ENCODE measurements at regions not wholly inside any gene's neighbourhood (a gene's known extent, or its start where the extent isn't known, plus 50 kb on each side); places are given as distances from the start of the nearest gene placed in this dataset.

GRCh38 chr11:45534132-45534531, 131.3 kb downstream of the CHST1 start:
- Histone ChIP-seq H3K27me3 (ENCODE audit: control insufficient read depth, insufficient read depth, low read length) (no peaks in the 10 kb centered on the region; the same call in 1 of the 2 replicates), H3K23ac (ENCODE audit: low read depth, low read length) (no peak overlapping the region), H3K9me1 (ENCODE audit: insufficient read depth, low read length) (no peaks in the 10 kb centered on the region), H4K5ac (ENCODE audit: low read depth, low read length) (no peak overlapping the region), H2AK5ac (ENCODE audit: low read depth, low read length) (no peak overlapping the region), H4K20me1 (ENCODE audit: insufficient read depth, low read length) (no peaks in the 10 kb centered on the region), H2AK9ac (replicated peaks; ENCODE audit: low read depth, low read length, poor library complexity) (no peak overlapping the region), H3K4ac (ENCODE audit: low read depth, low read length) (no peak overlapping the region), H2BK20ac (ENCODE audit: low read depth, low read length) (no peak overlapping the region), H3K9me3 (ENCODE audit: control insufficient read depth, insufficient read depth, low read length) (no peaks in the 10 kb centered on the region), H4K8ac (ENCODE audit: low read depth in 2 of 2, low read length in 2 of 2) (no peak overlapping the region), H3K14ac (replicated peaks; ENCODE audit: low read depth, low read length) (no peak overlapping the region), H3K18ac (ENCODE audit: low read depth, low read length) (no peak overlapping the region), H3K27ac (ENCODE audit: insufficient read depth, low read length) (no peak overlapping the region), H2BK15ac (ENCODE audit: low read depth, low read length) (no peak overlapping the region), H2AFZ (replicated peaks; ENCODE audit: low read length, poor library complexity) (no peak overlapping the region), H2BK120ac (ENCODE audit: low read depth, low read length) (no peak overlapping the region), H4K91ac (ENCODE audit: insufficient read depth, low read depth, low read length) (no peak overlapping the region), H3K4me2 (ENCODE audit: low read depth, low read length) (no peak overlapping the region), H3K4me3 (ENCODE audit: insufficient read depth, low read depth, low read length) (no peak overlapping the region), H3K36me3 (ENCODE audit: control insufficient read depth, insufficient read depth, low read length) (no peaks in the 10 kb centered on the region), H3K4me1 (ENCODE audit: control insufficient read depth, insufficient read depth, low read length) (no peaks in the 10 kb centered on the region), H3K56ac (ENCODE audit: extremely low read depth, insufficient read depth, low read length) (no peak overlapping the region), H2BK5ac (ENCODE audit: low read depth, low read length, poor library complexity, severe bottlenecking) (no peak overlapping the region), H3K79me1 (ENCODE audit: low read depth in 1 of 2, low read length in 2 of 2) (no peaks in the 10 kb centered on the region), H3K9ac (ENCODE audit: low read depth, low read length) (no peak overlapping the region)
- ChIA-PET CTCF (no interaction called here), POLR2A (ENCODE audit: unreplicated experiment) (no interaction called here)
- in situ Hi-C loops (cut with MboI; ENCODE audit: low sequenced_read_pairs): no loop called here
- intact Hi-C loops (cut with micrococcal nuclease): no loop called here
- BruUV-seq (replicated peaks): no TSS peak
- dilution Hi-C loops (cut with HindIII; ENCODE audit: low sequenced_read_pairs, unreplicated experiment): no loop called here
- TF ChIP-seq MAZ (IDR thresholded peaks at IDR 0.05; ENCODE audit: borderline replicate concordance, low read depth, low read length) (no peak), CEBPB (IDR thresholded peaks at IDR 0.05; ENCODE audit: low read depth, low read length) (no peak), FOS (IDR thresholded peaks at IDR 0.05; ENCODE audit: low read depth, low read length) (no peak), SMC3 (IDR thresholded peaks at IDR 0.05; ENCODE audit: low read depth, low read length) (no peak), CHD1 (IDR thresholded peaks at IDR 0.05; ENCODE audit: low read depth, low read length) (no peak), RAD21 (IDR thresholded peaks at IDR 0.05; ENCODE audit: low read length) (no peak), CTCF (conservative IDR thresholded peaks at IDR 0.05; ENCODE audit: low read depth, low read length) (no peak), RFX5 (IDR thresholded peaks at IDR 0.05; ENCODE audit: low read depth, low read length) (no peak), POLR2A (IDR thresholded peaks at IDR 0.05; ENCODE audit: low read depth, low read length) (no peak), RCOR1 (IDR thresholded peaks at IDR 0.05; ENCODE audit: insufficient replicate concordance, low read length) (no peak), USF2 (IDR thresholded peaks at IDR 0.05; ENCODE audit: low read depth, low read length) (no peak), NFE2L2 (IDR thresholded peaks at IDR 0.05; ENCODE audit: low read depth, low read length) (no peak), MAFK (IDR thresholded peaks at IDR 0.05; ENCODE audit: low read depth, low read length) (no peak), ELK1 (IDR thresholded peaks at IDR 0.05; ENCODE audit: borderline replicate concordance, low read depth, low read length) (no peak)
- 67% methylated on average over 1 of the region's 5 CpGs; no CpG with 5 or more reads in 1 of the 2 experiments for WGBS, 2 experiments (ENCODE audit: extremely low coverage in 2 of 2, insufficient read length in 1 of 2)
- no peak for DNase-seq
- no peak for ATAC-seq (ENCODE audit: low read depth)

Measured in IMR-90 (cell line).